Lower leg skin (tissue), 4 donors: ENCODE measurements at regions not wholly inside any gene's neighbourhood (a gene's known extent, or its start where the extent isn't known, plus 50 kb on each side); places are given as distances from the start of the nearest gene placed in this dataset.
"Not testable (repeated sequence)": the region's sequence is repeated elsewhere in the genome, so short reads cannot be mapped to it uniquely, and the experiment has no call there.

Source experiments
- DNase-seq, 2 donors: peaks; one replicate each; pipeline ENCODE4 v3.0.0-alpha.2; 2019; ENCODE audit warnings: low spot score in 2 of 2
- H3K4me3 ChIP-seq: fragments of 200-600 bp; sonication (generic); 2 replicates; pipeline ENCODE4 v1.5.1; 2017; ENCODE audit warnings: mild to moderate bottlenecking, low read depth; ENCODE audit not compliant: poor library complexity, severe bottlenecking
- CTCF ChIP-seq, 3 donors: fragments of 450-650 bp; IDR thresholded peaks; one replicate each; pipeline ENCODE4 v1.5.1; 2016; ENCODE audit warnings: antibody characterized with exemption in 3 of 3, mild to moderate bottlenecking in 3 of 3, moderate library complexity in 2 of 3
- POLR2A ChIP-seq, 2 donors: fragments of 450-650 bp; IDR thresholded peaks; one replicate each; pipeline ENCODE4 v1.6.1; 2016 to 2017; ENCODE audit warnings: antibody characterized with exemption in 2 of 2, mild to moderate bottlenecking in 1 of 2, moderate library complexity in 1 of 2
- WGBS, 2 donors: methylation state at CpG; one replicate each; pipeline ENCODE4 v1.1.5; 2018; 5-methylcytosine and 5-hydroxymethylcytosine counted together
- intact Hi-C: fragments of 100-400 bp; cut with DNase I; formaldehyde crosslinking; loops from one replicate; pipeline ENCODE4 v1.15.0; 2023; ENCODE audit warnings: low total_unique reads

GRCh38 chr10:23534761-23535160 is 95.9 kb downstream of the OTUD1 start:
- TF ChIP-seq POLR2A (IDR thresholded peaks at IDR 0.05) (no peak), CTCF (IDR thresholded peaks at IDR 0.05) (no peak)
- intact Hi-C loops, result no loop called here
- WGBS, 2 donors, result 88 to 91% methylated on average over 1 of the region's 1 CpG
- H3K4me3 ChIP-seq, result no peak overlapping the region
- DNase-seq, result no peak

GRCh38 chr10:23535381-23535780 is 96.5 kb downstream of the OTUD1 start:
- H3K4me3 ChIP-seq, result no peak overlapping the region
- intact Hi-C loops, result no loop called here
- TF ChIP-seq POLR2A (IDR thresholded peaks at IDR 0.05), result no peak
- no peak for TF ChIP-seq CTCF (IDR thresholded peaks at IDR 0.05)
- no peak for DNase-seq
- 71 to 88% methylated on average over 1 of the region's 1 CpG for WGBS, 2 donors

GRCh38 chr10:23538968-23539367 is 100.1 kb downstream of the OTUD1 start:
- TF ChIP-seq CTCF (IDR thresholded peaks at IDR 0.05), result no peak
- no peak for TF ChIP-seq POLR2A (IDR thresholded peaks at IDR 0.05)
- no peak overlapping the region for H3K4me3 ChIP-seq
- no peak for DNase-seq
- WGBS, 2 donors, result 92 to 95% methylated on average over 3 of the region's 3 CpGs
- intact Hi-C loops, result no loop called here

- no peak for TF ChIP-seq POLR2A (IDR thresholded peaks at IDR 0.05)
- TF ChIP-seq CTCF (IDR thresholded peaks at IDR 0.05), result no peak
- WGBS, 2 donors, result 5 to 8% methylated on average over 2 of the region's 2 CpGs
- no peak overlapping the region for H3K4me3 ChIP-seq
- intact Hi-C loops, result no loop called here
- no peak for DNase-seq
Observed at GRCh38 chr10:23540401-23541030, 101.6 kb downstream of the OTUD1 start.

- H3K4me3 ChIP-seq, result no peak overlapping the region
- WGBS, 2 donors, result 80 to 82% methylated on average over 9 of the region's 9 CpGs
- TF ChIP-seq POLR2A (IDR thresholded peaks at IDR 0.05), result no peak
- no peak for TF ChIP-seq CTCF (IDR thresholded peaks at IDR 0.05)
- intact Hi-C loops, result no loop called here
- DNase-seq, result no peak
Observed at GRCh38 chr10:23543691-23544380, 105.0 kb downstream of the OTUD1 start.

- intact Hi-C loops, H3K4me3 ChIP-seq, DNase-seq: not testable (repeated sequence)
- WGBS, 2 donors, result 86 to 90% methylated on average over 2 of the region's 2 CpGs
Observed at GRCh38 chr10:23545866-23546265, 107.0 kb downstream of the OTUD1 start.
